ENCODE measurements at regions not wholly inside any gene's neighbourhood (a gene's known extent, or its start where the extent isn't known, plus 50 kb on each side); places are given as distances from the start of the nearest gene placed in this dataset.

DNA sequence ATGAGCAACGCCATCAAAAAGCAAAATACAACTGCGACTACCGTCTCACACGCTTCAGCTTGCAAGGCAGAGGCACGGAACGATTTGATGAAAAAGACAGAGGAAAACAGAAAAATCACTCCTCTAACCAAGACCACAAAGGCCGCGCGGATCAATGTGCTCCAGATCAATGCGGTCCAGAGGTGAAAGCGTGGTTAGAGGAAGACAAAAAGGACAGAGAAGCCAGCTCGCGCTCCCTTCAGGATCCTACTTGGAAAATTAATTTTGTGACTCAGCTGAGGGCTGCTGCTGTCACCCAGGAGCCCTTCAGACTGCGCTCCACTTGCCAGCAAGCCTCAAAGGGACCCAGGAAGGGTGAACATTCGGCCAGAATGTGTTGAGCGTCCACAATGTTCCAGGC is 140.2 kb upstream of the RPS6KA2 start:
- Histone ChIP-seq H4K20me1 (ENCODE audit: insufficient read depth, low read length) (no peaks in the 10 kb centered on the region; the same call in 1 of the 2 replicates), H3K36me3 (ENCODE audit: insufficient read depth, low read length) (no peaks in the 10 kb centered on the region), H2AFZ (ENCODE audit: low read length) (no peak overlapping the region), H3K79me2 (ENCODE audit: insufficient read depth, low read depth, low read length) (no peaks in the 10 kb centered on the region), H3K9me2 (ENCODE audit: insufficient read depth, low read length) (no peaks in the 10 kb centered on the region), H3K4me3 (ENCODE audit: low read depth, low read length, poor library complexity, severe bottlenecking) (no peak overlapping the region), H3K4me2 (ENCODE audit: low read length) (no peak overlapping the region), H3K27ac (ENCODE audit: low read depth, low read length, poor library complexity, severe bottlenecking) (no peak overlapping the region), H3K9me3 (ENCODE audit: low read length) (no peaks in the 10 kb centered on the region), H3K4me1 (ENCODE audit: insufficient read depth, low read length, poor library complexity, severe bottlenecking) (no peaks in the 10 kb centered on the region)
- ChIA-PET CTCF (ENCODE audit: unreplicated experiment) (no interaction called here), POLR2A (interaction anchor here (0.5 kb wide), 1 partner anchor 447 kb away, joined by 3 read pairs; no protein-coding TSS in a partner anchor)
- no TSS peak for BruUV-seq (replicated peaks)
- TF ChIP-seq, protein P1, sequence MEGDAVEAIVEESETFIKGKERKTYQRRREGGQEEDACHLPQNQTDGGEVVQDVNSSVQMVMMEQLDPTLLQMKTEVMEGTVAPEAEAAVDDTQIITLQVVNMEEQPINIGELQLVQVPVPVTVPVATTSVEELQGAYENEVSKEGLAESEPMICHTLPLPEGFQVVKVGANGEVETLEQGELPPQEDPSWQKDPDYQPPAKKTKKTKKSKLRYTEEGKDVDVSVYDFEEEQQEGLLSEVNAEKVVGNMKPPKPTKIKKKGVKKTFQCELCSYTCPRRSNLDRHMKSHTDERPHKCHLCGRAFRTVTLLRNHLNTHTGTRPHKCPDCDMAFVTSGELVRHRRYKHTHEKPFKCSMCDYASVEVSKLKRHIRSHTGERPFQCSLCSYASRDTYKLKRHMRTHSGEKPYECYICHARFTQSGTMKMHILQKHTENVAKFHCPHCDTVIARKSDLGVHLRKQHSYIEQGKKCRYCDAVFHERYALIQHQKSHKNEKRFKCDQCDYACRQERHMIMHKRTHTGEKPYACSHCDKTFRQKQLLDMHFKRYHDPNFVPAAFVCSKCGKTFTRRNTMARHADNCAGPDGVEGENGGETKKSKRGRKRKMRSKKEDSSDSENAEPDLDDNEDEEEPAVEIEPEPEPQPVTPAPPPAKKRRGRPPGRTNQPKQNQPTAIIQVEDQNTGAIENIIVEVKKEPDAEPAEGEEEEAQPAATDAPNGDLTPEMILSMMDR (conservative IDR thresholded peaks at IDR 0.05; ENCODE audit: low read length): no peak
- no peak for TF ChIP-seq EZH2phosphoT487 (IDR thresholded peaks at IDR 0.05; ENCODE audit: borderline replicate concordance, low read depth, low read length)
- no peak for DNase-seq (ENCODE audit: low spot score)
- intact Hi-C loops (cut with micrococcal nuclease; ENCODE audit: unreplicated experiment): no loop called here

DNA sequence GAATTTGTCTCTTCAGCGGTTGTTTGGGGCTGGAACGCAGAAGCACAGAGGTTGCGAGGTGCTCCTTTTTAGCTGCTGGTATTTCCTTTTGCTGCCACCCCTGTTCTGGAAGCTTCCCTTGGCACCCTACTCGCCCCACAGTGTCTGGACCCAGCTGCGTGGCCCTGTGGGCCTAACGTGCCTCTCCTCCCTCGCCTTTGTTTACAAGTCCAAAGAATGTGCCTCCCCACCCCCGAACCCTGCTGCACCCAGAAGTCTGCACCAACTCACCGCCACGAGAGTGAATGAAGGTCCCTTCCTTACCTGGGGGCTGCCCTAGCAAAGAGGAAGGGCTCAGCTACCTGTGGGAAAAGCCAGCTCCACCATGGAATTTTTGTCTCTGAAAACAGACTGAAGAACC is 139.7 kb upstream of the RPS6KA2 start:
- ChIA-PET CTCF (ENCODE audit: unreplicated experiment) (no interaction called here), POLR2A (interaction anchor here (0.5 to 0.6 kb wide), 2 partner anchors 35 to 446 kb away, joined by 3 read pairs; no protein-coding TSS in a partner anchor)
- H3K4me1 ChIP-seq (ENCODE audit: insufficient read depth, low read length, poor library complexity, severe bottlenecking): no peaks in the 10 kb centered on the region
- H3K4me3 ChIP-seq (ENCODE audit: low read depth, low read length, poor library complexity, severe bottlenecking): no peak overlapping the region
- no peak overlapping the region for H3K27ac ChIP-seq (ENCODE audit: low read depth, low read length, poor library complexity, severe bottlenecking)
- H3K79me2 ChIP-seq (ENCODE audit: insufficient read depth, low read depth, low read length): no peaks in the 10 kb centered on the region
- H4K20me1 ChIP-seq (ENCODE audit: insufficient read depth, low read length): no peaks in the 10 kb centered on the region; the same call in 1 of the 2 replicates
- H3K4me2 ChIP-seq (ENCODE audit: low read length): no peak overlapping the region
- no peaks in the 10 kb centered on the region for H3K9me2 ChIP-seq (ENCODE audit: insufficient read depth, low read length)
- BruUV-seq (replicated peaks): no TSS peak
- no peaks in the 10 kb centered on the region for H3K9me3 ChIP-seq (ENCODE audit: low read length)
- H2AFZ ChIP-seq (ENCODE audit: low read length): no peak overlapping the region
- no peaks in the 10 kb centered on the region for H3K36me3 ChIP-seq (ENCODE audit: insufficient read depth, low read length)
- DNase-seq (ENCODE audit: low spot score): no peak
- TF ChIP-seq EZH2phosphoT487 (IDR thresholded peaks at IDR 0.05; ENCODE audit: borderline replicate concordance, low read depth, low read length): no peak
- TF ChIP-seq, protein P1 (conservative IDR thresholded peaks at IDR 0.05; ENCODE audit: low read length): no peak
- intact Hi-C loops (cut with micrococcal nuclease; ENCODE audit: unreplicated experiment): no loop called here

DNA sequence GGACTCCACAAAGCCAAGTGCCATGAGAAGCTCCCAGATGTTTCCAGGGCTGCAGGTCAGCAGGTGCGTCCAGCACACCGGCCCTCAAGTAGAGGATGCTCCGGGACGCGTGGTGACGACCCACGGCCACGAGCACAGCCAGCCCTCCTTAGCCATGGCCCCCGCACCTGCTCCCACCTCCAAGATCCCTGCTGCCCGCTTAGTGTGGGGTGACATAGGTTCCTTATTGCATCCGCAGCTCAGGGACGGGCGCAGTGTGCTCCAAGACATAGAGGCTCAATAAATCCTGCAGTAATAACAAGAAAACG is 138.1 kb upstream of the RPS6KA2 start:
- no peaks in the 10 kb centered on the region for H3K79me2 ChIP-seq (ENCODE audit: insufficient read depth, low read depth, low read length)
- ChIA-PET POLR2A (no interaction called here), CTCF (ENCODE audit: unreplicated experiment) (no interaction called here)
- no peak for DNase-seq (ENCODE audit: low spot score)
- H3K4me1 ChIP-seq (ENCODE audit: insufficient read depth, low read length, poor library complexity, severe bottlenecking): no peaks in the 10 kb centered on the region
- intact Hi-C loops (cut with micrococcal nuclease; ENCODE audit: unreplicated experiment): no loop called here
- no TSS peak for BruUV-seq (replicated peaks)
- H3K9me3 ChIP-seq (ENCODE audit: low read length): no peaks in the 10 kb centered on the region
- no peak overlapping the region for H3K27ac ChIP-seq (ENCODE audit: low read depth, low read length, poor library complexity, severe bottlenecking)
- H2AFZ ChIP-seq (ENCODE audit: low read length): no peak overlapping the region
- H4K20me1 ChIP-seq (ENCODE audit: insufficient read depth, low read length): no peaks in the 10 kb centered on the region; the same call in 1 of the 2 replicates
- no peak overlapping the region for H3K4me2 ChIP-seq (ENCODE audit: low read length)
- no peaks in the 10 kb centered on the region for H3K9me2 ChIP-seq (ENCODE audit: insufficient read depth, low read length)
- H3K36me3 ChIP-seq (ENCODE audit: insufficient read depth, low read length): no peaks in the 10 kb centered on the region
- TF ChIP-seq EZH2phosphoT487 (IDR thresholded peaks at IDR 0.05; ENCODE audit: borderline replicate concordance, low read depth, low read length): no peak
- TF ChIP-seq, protein P1 (conservative IDR thresholded peaks at IDR 0.05; ENCODE audit: low read length): no peak
- H3K4me3 ChIP-seq (ENCODE audit: low read depth, low read length, poor library complexity, severe bottlenecking): no peak overlapping the region
